SK-N-SH treated with all-trans-retinoic acid at 6 μM for 48 hours (cell line): ENCODE measurements at regions not wholly inside any gene's neighbourhood (a gene's known extent, or its start where the extent isn't known, plus 50 kb on each side); places are given as distances from the start of the nearest gene placed in this dataset.

Experiments used
- ATAC-seq: fragments of 200-7000 bp; cut with Tn5 transposase; 3 replicates; pipeline ENCODE4 v1.9.1; 2020; ENCODE audit warnings: mild to moderate bottlenecking, moderate library complexity
- ARNTL ChIP-seq: fragments of 450-650 bp; formaldehyde crosslinking; IDR thresholded peaks from 2 replicates; pipeline ENCODE4 v1.5.0; 2020; ENCODE audit warnings: low read depth, mild to moderate bottlenecking, moderate library complexity, borderline replicate concordance
- BACH2 ChIP-seq: fragments of 250-450 bp; sonication (Bioruptor Pico); IDR thresholded peaks from 2 replicates; pipeline ENCODE4 v1.9.0; 2021; ENCODE audit warnings: mild to moderate bottlenecking, borderline replicate concordance
- CREB5 ChIP-seq: fragments of 250-450 bp; sonication (Bioruptor Pico); IDR thresholded peaks from 2 replicates; pipeline ENCODE4 v1.5.1; 2020; ENCODE audit warnings: low read depth, mild to moderate bottlenecking, moderate library complexity
- CSDC2 ChIP-seq: fragments of 250-450 bp; sonication (Bioruptor Pico); IDR thresholded peaks from 2 replicates; pipeline ENCODE4 v1.5.0; 2020; ENCODE audit warnings: mild to moderate bottlenecking, moderate library complexity
- CSRNP3 ChIP-seq: fragments of 250-450 bp; sonication (Bioruptor Pico); IDR thresholded peaks from 2 replicates; pipeline ENCODE4 v1.5.1; 2021; ENCODE audit warnings: mild to moderate bottlenecking, moderate library complexity
- GLIS3 ChIP-seq: fragments of 250-450 bp; sonication (Bioruptor Pico); IDR thresholded peaks from 2 replicates; pipeline ENCODE4 v1.5.0; 2020; ENCODE audit warnings: mild to moderate bottlenecking, moderate library complexity
- ISL1 ChIP-seq: fragments of 250-450 bp; sonication (Bioruptor Pico); IDR thresholded peaks from 2 replicates; pipeline ENCODE4 v2.1.2; 2022; ENCODE audit warnings: mild to moderate bottlenecking, moderate library complexity
- OSR1 ChIP-seq: fragments of 250-450 bp; sonication (Bioruptor Pico); IDR thresholded peaks from 2 replicates; pipeline ENCODE4 v1.8.0; 2022; ENCODE audit warnings: moderate library complexity, mild to moderate bottlenecking, inconsistent platforms
- PATZ1 ChIP-seq: fragments of 250-450 bp; sonication (Bioruptor Pico); IDR thresholded peaks from 2 replicates; pipeline ENCODE4 v1.8.0; 2020; ENCODE audit warnings: mild to moderate bottlenecking, moderate library complexity, borderline replicate concordance
- POU6F1 ChIP-seq: fragments of 250-450 bp; sonication (Bioruptor Pico); IDR thresholded peaks from 2 replicates; pipeline ENCODE4 v1.8.0; 2021; ENCODE audit warnings: low read depth, mild to moderate bottlenecking, moderate library complexity, borderline replicate concordance
- PPARA ChIP-seq: fragments of 250-450 bp; sonication (Bioruptor Pico); IDR thresholded peaks from 2 replicates; pipeline ENCODE4 v1.5.0; 2020; ENCODE audit warnings: mild to moderate bottlenecking, borderline replicate concordance
- RARB ChIP-seq: fragments of 250-450 bp; sonication (Bioruptor Pico); IDR thresholded peaks from 2 replicates; pipeline ENCODE4 v1.8.0; 2021; ENCODE audit warnings: mild to moderate bottlenecking, moderate library complexity
- SNAI2 ChIP-seq: fragments of 250-450 bp; sonication (Bioruptor Pico); IDR thresholded peaks from 2 replicates; pipeline ENCODE4 v1.5.0; 2020; ENCODE audit warnings: mild to moderate bottlenecking, moderate library complexity
- TCF4 ChIP-seq: fragments of 250-450 bp; sonication (Bioruptor Pico); IDR thresholded peaks from 2 replicates; pipeline ENCODE4 v1.8.0; 2021; ENCODE audit warnings: mild to moderate bottlenecking, moderate library complexity, borderline replicate concordance
- TOX ChIP-seq: fragments of 250-450 bp; sonication (Bioruptor Pico); IDR thresholded peaks from 2 replicates; pipeline ENCODE4 v1.8.0; 2021; ENCODE audit warnings: mild to moderate bottlenecking, moderate library complexity, borderline replicate concordance
- ZC3H10 ChIP-seq: fragments of 250-450 bp; sonication (Bioruptor Pico); IDR thresholded peaks from 2 replicates; pipeline ENCODE4 v1.5.1; 2021; ENCODE audit warnings: mild to moderate bottlenecking, moderate library complexity
- ZFP30 ChIP-seq: fragments of 450-650 bp; formaldehyde crosslinking; IDR thresholded peaks from 2 replicates; pipeline ENCODE4 v1.5.0; 2022; ENCODE audit warnings: mild to moderate bottlenecking, moderate library complexity
- ZNF70 ChIP-seq: fragments of 450-650 bp; formaldehyde crosslinking; IDR thresholded peaks from 2 replicates; pipeline ENCODE4 v1.5.0; 2020; ENCODE audit warnings: mild to moderate bottlenecking, moderate library complexity

- TF ChIP-seq SNAI2 (CRISPR knock-in tag) (no peak), RARB (CRISPR knock-in tag) (no peak), ARNTL (CRISPR knock-in tag) (no peak), ZFP30 (CRISPR knock-in tag) (no peak), PPARA (CRISPR knock-in tag) (no peak), OSR1 (CRISPR knock-in tag) (no peak), POU6F1 (CRISPR knock-in tag) (no peak), CSDC2 (CRISPR knock-in tag) (no peak), PATZ1 (no peak), TCF4 (CRISPR knock-in tag) (no peak), CREB5 (no peak), BACH2 (no peak)
- no peak for ATAC-seq
These were observed 64.0 kb downstream of the TBR1 start for GRCh38 chr2:161480123-161480522.

GRCh38 chr2:161481619-161482018 is 65.5 kb downstream of the TBR1 start:
- ATAC-seq: no peak
- TF ChIP-seq ZC3H10 (CRISPR knock-in tag): no peak
- no peak for TF ChIP-seq ZNF70
- no peak for TF ChIP-seq ISL1 (CRISPR knock-in tag)
- TF ChIP-seq ZFP30 (CRISPR knock-in tag): no peak
- no peak for TF ChIP-seq TCF4 (CRISPR knock-in tag)
- no peak for TF ChIP-seq PPARA (CRISPR knock-in tag)
- no peak for TF ChIP-seq POU6F1 (CRISPR knock-in tag)
- TF ChIP-seq CSDC2 (CRISPR knock-in tag): no peak
- TF ChIP-seq, all 23 proteins: peak for 0

GRCh38 chr2:161484061-161484460 is 68.0 kb downstream of the TBR1 start:
- ATAC-seq: no peak
- TF ChIP-seq CREB5 (no peak), GLIS3 (CRISPR knock-in tag) (no peak), BACH2 (no peak), ZNF70 (no peak), ARNTL (CRISPR knock-in tag) (no peak), PPARA (CRISPR knock-in tag) (no peak), OSR1 (CRISPR knock-in tag) (no peak), TOX (CRISPR knock-in tag) (no peak)

GRCh38 chr2:161486111-161486510 is 70.0 kb downstream of the TBR1 start:
- no peak for ATAC-seq
- no peak for TF ChIP-seq CSRNP3 (CRISPR knock-in tag)
- TF ChIP-seq ISL1 (CRISPR knock-in tag): no peak
- TF ChIP-seq OSR1 (CRISPR knock-in tag): no peak
- no peak for TF ChIP-seq RARB (CRISPR knock-in tag)
- no peak for TF ChIP-seq GLIS3 (CRISPR knock-in tag)
- TF ChIP-seq CSDC2 (CRISPR knock-in tag): no peak
